Parathyroid adenoma (tissue), 2 donors: ENCODE measurements at regions not wholly inside any gene's neighbourhood (a gene's known extent, or its start where the extent isn't known, plus 50 kb on each side); places are given as distances from the start of the nearest gene placed in this dataset.

Experiments
- H2AFZ ChIP-seq: fragments of 300-600 bp; sonication (generic); one replicate; pipeline ENCODE4 v1.7.0; 2017; ENCODE audit warnings: antibody characterized with exemption, mild to moderate bottlenecking
- H3K27ac ChIP-seq: fragments of 300-600 bp; sonication (generic); one replicate; pipeline ENCODE4 v1.7.0; 2017
- H3K27me3 ChIP-seq: fragments of 300-600 bp; sonication (generic); one replicate; pipeline ENCODE4 v1.7.0; 2017; ENCODE audit warnings: low read length; ENCODE audit not compliant: control insufficient read depth, insufficient read depth
- H3K36me3 ChIP-seq: fragments of 300-600 bp; sonication (generic); one replicate; pipeline ENCODE4 v1.7.0; 2017; ENCODE audit warnings: low read length; ENCODE audit not compliant: control insufficient read depth, insufficient read depth
- H3K4me1 ChIP-seq: fragments of 300-600 bp; sonication (generic); one replicate; pipeline ENCODE4 v1.7.0; 2017; ENCODE audit warnings: control low read depth
- H3K4me2 ChIP-seq: fragments of 300-600 bp; sonication (generic); one replicate; pipeline ENCODE4 v1.7.0; 2017; ENCODE audit warnings: low read length
- H3K4me3 ChIP-seq: fragments of 300-600 bp; sonication (generic); one replicate; pipeline ENCODE4 v1.7.0; 2017; ENCODE audit warnings: low read depth, low read length
- H3K79me2 ChIP-seq: fragments of 300-600 bp; sonication (generic); one replicate; pipeline ENCODE4 v1.7.0; 2017; ENCODE audit warnings: control low read depth
- H3K9ac ChIP-seq: fragments of 300-600 bp; sonication (generic); one replicate; pipeline ENCODE4 v1.7.0; 2017; ENCODE audit warnings: mild to moderate bottlenecking
- H3K9me3 ChIP-seq: fragments of 300-600 bp; sonication (generic); one replicate; pipeline ENCODE4 v1.7.0; 2017; ENCODE audit warnings: low read length; ENCODE audit not compliant: control insufficient read depth
- TF ChIP-seq, protein P1 (sequence below): fragments of 300-600 bp; sonication (generic); IDR thresholded peaks from one replicate; pipeline ENCODE4 v1.7.0; 2017; ENCODE audit warnings: antibody characterized with exemption, mild to moderate bottlenecking
- donor health status: primary hyperparathyroidism.

DNA sequence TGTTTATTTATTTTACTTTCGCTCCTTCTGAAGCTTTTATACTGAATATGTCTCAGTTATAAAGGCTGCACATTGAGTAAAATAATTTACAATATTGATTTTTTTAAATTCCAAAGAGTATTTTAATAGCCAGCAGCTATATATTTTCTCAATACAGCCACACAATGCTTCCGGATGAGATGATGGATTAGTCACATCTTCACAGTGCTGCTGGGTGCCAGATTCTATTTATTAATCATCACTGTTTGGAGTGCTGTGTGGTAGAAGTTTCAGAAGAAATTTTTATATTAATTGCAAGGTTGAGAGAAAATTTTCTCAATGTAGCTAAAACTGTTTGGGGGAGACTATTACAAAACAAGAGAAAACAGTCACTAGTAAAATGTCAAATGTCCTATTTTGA, 989.8 kb downstream of the TLE4 start:
- Histone ChIP-seq H2AFZ (no peak overlapping the region), H3K9ac (no peak overlapping the region), H3K27ac (no peak overlapping the region), H3K4me3 (no peak overlapping the region), H3K36me3 (no peaks in the 10 kb centered on the region), H3K79me2 (no peaks in the 10 kb centered on the region), H3K4me2 (no peak overlapping the region), H3K4me1 (no peaks in the 10 kb centered on the region), H3K27me3 (no peaks in the 10 kb centered on the region), H3K9me3 (no peaks in the 10 kb centered on the region)
- TF ChIP-seq, protein P1, sequence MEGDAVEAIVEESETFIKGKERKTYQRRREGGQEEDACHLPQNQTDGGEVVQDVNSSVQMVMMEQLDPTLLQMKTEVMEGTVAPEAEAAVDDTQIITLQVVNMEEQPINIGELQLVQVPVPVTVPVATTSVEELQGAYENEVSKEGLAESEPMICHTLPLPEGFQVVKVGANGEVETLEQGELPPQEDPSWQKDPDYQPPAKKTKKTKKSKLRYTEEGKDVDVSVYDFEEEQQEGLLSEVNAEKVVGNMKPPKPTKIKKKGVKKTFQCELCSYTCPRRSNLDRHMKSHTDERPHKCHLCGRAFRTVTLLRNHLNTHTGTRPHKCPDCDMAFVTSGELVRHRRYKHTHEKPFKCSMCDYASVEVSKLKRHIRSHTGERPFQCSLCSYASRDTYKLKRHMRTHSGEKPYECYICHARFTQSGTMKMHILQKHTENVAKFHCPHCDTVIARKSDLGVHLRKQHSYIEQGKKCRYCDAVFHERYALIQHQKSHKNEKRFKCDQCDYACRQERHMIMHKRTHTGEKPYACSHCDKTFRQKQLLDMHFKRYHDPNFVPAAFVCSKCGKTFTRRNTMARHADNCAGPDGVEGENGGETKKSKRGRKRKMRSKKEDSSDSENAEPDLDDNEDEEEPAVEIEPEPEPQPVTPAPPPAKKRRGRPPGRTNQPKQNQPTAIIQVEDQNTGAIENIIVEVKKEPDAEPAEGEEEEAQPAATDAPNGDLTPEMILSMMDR, result no peak

DNA sequence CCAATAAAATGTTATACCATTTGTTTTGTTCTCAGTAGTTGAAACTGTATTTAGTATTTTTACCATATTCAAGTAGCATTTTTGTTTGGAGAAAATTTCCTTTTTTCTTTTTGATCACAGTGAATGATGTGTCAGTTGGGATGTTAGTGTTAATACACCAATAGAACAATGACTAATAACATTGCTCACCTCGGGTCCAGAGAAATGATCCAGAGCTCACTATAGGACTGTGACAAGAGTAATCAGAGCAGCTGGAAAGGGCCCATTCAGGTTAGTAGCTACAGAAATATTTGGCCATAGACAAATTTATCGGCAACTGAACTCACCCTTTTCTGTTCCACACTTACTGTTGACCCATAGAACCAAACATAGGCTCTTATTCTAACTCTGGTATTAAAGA, 989.2 kb downstream of the TLE4 start:
- Histone ChIP-seq H3K79me2 (no peaks in the 10 kb centered on the region), H3K9me3 (no peaks in the 10 kb centered on the region), H3K4me3 (no peak overlapping the region), H3K27me3 (no peaks in the 10 kb centered on the region), H3K4me1 (no peaks in the 10 kb centered on the region), H2AFZ (no peak overlapping the region), H3K36me3 (no peaks in the 10 kb centered on the region), H3K9ac (no peak overlapping the region), H3K4me2 (no peak overlapping the region), H3K27ac (no peak overlapping the region)
- TF ChIP-seq, protein P1, result no peak

DNA sequence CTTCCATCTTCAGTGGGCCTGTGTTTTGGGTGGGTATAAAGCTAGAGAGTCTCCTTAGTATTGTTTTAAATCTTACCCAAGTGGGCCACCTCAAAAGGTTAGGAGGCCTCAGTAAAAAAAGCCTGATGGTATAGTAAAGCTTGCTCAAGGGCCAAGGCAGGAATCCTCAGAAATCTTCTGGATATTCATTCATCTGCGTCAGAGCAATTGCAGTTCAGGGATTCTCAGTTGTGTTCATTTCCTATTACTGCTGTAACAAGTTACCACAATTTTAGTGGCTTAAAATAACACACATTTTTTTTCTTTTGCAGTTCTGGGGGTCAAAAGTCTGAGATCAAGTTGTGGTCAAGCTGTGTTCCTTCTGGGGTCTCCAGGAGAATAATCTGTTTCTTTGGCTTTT, 985.5 kb downstream of the TLE4 start:
- Histone ChIP-seq H3K9me3 (no peaks in the 10 kb centered on the region), H3K79me2 (no peaks in the 10 kb centered on the region), H3K27ac (no peak overlapping the region), H3K36me3 (no peaks in the 10 kb centered on the region), H3K4me1 (no peaks in the 10 kb centered on the region), H3K27me3 (no peaks in the 10 kb centered on the region), H3K4me3 (no peak overlapping the region), H3K9ac (no peak overlapping the region), H2AFZ (no peak overlapping the region), H3K4me2 (no peak overlapping the region)
- TF ChIP-seq, protein P1, result no peak

DNA sequence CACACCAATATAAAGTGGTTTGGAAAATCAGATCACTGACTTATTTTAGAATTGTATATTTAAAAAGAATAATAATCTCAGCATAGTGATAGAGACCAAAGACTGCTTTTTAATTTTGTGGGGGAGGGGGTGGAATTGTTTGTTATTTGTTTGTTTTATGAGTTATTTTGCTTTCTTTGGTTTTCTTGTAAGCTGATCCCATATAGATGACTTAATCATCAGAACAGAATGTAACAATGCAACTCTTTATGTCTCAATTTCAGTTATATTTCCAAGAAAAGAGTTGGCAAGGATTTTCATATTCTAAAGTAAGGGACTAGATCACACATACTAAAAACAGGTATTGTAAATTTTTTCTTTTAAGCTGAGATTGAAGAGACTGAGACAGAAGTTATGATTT, 984.9 kb downstream of the TLE4 start:
- H3K27me3 ChIP-seq, result no peaks in the 10 kb centered on the region
- H3K9ac ChIP-seq, result no peak overlapping the region
- no peak overlapping the region for H2AFZ ChIP-seq
- no peaks in the 10 kb centered on the region for H3K36me3 ChIP-seq
- no peak overlapping the region for H3K4me3 ChIP-seq
- TF ChIP-seq, protein P1, result no peak
- no peaks in the 10 kb centered on the region for H3K79me2 ChIP-seq
- H3K4me2 ChIP-seq, result no peak overlapping the region
- H3K4me1 ChIP-seq, result no peaks in the 10 kb centered on the region
- H3K27ac ChIP-seq, result no peak overlapping the region
- H3K9me3 ChIP-seq, result no peaks in the 10 kb centered on the region

DNA sequence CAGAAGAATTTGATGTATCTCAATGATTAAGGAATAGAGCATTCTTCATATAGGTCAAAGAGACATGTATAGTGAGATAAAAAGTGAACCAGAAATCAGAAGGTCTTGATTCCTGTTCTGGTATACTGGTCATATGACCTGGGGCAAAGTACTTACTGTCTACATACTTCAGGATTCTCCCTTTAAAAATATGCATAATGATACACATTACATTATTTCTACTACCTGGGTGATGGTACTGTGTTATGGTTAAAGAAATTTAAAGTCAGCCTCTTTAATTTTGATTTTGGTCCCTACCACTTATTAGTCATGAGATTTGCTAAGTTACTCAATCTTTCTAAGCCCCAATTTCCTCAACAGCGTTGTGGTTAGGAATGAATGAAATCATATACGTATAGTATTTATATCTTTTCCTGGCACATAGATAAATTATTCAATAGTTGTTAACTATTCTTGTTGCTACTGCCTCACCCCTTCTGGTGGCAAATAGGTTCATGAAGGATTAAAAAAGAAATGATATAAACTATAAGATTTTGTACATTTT, 984.1 kb downstream of the TLE4 start:
- Histone ChIP-seq H3K9ac (no peak overlapping the region), H2AFZ (no peak overlapping the region), H3K4me1 (no peaks in the 10 kb centered on the region), H3K27ac (no peak overlapping the region), H3K79me2 (no peaks in the 10 kb centered on the region), H3K36me3 (no peaks in the 10 kb centered on the region), H3K4me2 (no peak overlapping the region), H3K4me3 (no peak overlapping the region), H3K9me3 (no peaks in the 10 kb centered on the region), H3K27me3 (no peaks in the 10 kb centered on the region)
- TF ChIP-seq, protein P1, result no peak
